D341Med (cell line): ENCODE measurements at regions not wholly inside any gene's neighbourhood (a gene's known extent, or its start where the extent isn't known, plus 50 kb on each side); places are given as distances from the start of the nearest gene placed in this dataset.
"Not testable (repeated sequence)": the region's sequence is repeated elsewhere in the genome, so short reads cannot be mapped to it uniquely, and the experiment has no call there.

Experiments
- DNase-seq: peaks from one replicate; pipeline ENCODE4 v3.0.0; 2012; ENCODE audit warnings: low spot score

DNA sequence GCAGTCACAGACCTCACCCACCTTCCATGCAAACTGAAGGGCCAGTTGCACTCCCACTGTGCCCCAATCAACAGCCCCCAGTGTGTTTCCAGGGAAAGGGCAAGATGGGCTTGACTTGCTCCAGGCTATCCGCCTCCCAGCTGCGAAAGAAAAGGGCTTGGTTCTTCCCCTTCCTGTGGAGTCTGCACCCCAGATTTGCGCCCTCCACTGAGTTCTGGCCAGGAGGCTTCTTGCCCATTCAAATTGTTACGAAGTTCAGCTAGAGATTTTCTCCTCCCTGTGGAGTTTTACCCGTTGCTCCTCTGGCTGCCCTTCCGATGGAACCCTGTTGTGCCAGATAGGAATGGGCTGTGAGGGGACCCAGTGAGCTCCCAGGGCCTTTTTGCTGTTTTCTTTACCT is 1096.9 kb upstream of the ALCAM start:
- no peak for DNase-seq

- DNase-seq = peak; percentile 24
These were observed 1093.6 kb upstream of the ALCAM start for GRCh38 chr3:104273046-104273649.

DNA sequence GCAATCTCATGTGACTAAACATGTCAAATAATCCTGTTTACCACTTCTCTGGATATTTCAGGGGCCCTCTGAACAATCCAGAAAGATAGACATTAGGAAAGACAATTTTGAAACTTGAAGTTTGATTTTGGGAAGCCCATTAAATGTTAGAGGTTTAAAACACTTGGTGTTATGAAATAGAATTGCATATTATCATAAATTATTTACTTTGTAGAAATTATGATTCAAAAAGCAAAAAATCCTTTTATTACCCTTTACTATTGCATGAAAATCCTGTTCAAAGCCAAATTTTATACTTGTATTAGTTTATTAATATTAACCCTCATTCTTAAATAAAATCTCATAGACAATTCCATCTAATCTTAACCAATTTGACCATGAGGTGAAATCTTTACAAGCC is 1091.5 kb upstream of the ALCAM start:
- no peak for DNase-seq

GRCh38 chr3:104279617-104280016 is 1087.1 kb upstream of the ALCAM start:
- no peak for DNase-seq

- no peak for DNase-seq
These were observed 1085.0 kb upstream of the ALCAM start for GRCh38 chr3:104281713-104282112.

GRCh38 chr3:104286645-104287044 is 1080.1 kb upstream of the ALCAM start:
- no peak for DNase-seq

DNA sequence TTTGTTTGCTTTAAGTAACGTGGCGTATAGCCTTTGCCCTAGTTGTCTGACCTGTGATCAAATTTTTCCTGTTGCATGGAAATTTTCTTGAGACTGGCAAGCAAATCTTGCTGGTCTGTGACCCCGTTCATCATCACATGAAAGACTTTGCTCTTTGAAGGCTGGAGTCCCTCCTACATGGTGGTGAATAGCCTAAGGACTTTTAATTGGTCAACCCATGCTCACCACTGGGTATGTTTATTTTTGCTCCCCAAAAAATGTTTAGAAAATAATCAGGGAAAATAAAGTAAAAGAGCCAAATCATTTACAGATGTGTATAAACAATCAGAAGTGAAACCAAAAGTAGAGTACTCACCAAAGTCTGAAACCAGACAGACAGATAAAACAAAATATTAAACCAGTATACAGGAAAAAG is 1075.3 kb upstream of the ALCAM start:
- DNase-seq = no peak

GRCh38 chr3:104291878-104292277 is 1074.8 kb upstream of the ALCAM start:
- no peak for DNase-seq

GRCh38 chr3:104297617-104298016 is 1069.1 kb upstream of the ALCAM start:
- no peak for DNase-seq

DNA sequence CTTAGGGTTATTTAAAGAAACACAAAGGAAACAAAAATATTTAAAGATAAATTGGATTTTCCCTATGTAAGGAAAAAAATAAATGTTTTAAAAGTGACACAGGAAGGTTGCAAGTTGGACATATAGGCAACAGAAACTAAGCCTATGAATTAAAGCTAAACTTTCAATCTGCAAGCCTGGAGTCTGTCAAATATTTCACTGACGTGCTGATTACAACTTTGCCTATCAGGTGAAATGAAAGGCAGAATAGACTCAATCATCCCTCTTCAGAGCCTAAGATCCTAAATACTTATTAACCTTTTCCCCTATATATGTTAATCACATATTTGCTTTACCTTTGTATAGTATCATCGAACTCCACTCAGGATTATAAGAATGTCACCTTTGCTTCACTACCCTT is 1068.0 kb upstream of the ALCAM start:
- no peak for DNase-seq

DNA sequence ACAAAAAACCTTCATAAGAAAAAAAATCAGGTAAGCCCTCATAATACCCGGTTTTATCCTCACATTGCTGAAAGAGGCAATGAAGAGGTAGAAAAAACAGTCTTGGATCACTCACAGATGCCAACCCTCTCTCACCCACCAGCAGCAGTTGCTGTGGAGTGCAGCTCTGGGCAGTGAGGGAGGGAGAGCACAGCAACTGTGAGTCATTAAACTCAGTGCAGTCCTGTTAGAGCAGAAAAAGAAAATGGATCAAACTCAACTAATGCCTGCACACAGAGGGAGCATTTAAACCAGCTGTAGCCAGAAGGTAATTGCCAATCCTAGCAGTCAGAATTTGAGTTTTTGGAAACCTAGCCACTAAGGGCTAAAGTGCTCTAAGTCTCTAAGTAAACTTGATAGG is 1050.6 kb upstream of the ALCAM start:
- no peak for DNase-seq

DNA sequence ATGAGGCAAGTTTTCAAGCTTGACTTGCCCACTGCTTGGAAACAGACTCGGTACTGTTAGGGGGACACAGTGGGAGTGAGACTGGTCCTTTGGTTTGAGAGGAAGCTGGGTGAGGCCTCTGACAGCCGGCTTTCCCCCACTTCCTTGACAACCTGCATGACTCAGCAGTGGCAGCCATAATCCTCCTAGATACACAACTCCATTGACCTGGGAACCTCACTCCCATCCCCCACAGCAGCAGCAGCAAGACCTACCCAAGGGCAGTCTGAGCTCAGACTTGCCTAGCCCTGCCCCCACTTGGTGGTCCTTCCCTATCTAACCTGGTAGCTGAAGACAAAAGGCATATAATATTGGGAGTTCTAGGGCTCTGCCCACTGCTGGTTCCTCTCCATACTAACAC is 1043.5 kb upstream of the ALCAM start:
- DNase-seq = no peak

- no peak for DNase-seq
These were observed 1019.4 kb upstream of the ALCAM start for GRCh38 chr3:104347291-104347690.

DNA sequence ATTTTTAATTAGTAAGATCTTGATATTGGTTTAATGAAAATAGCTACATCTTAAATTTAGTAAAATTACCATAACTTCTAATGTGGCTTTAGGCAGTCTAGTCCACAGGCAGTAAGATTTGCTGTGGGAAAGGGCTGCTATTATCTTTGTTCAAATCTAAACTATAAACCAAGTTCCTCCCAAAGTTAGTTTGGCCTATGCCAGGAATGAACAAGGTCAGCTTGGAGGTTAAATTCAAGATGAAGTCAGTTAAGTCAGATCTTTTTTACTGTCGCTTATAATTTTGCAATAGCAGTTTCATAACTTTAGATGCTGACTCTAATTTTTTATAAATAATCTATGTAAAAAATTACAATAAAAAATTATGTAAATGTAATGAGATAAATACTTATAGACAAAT is 1016.9 kb upstream of the ALCAM start:
- no peak for DNase-seq

DNA sequence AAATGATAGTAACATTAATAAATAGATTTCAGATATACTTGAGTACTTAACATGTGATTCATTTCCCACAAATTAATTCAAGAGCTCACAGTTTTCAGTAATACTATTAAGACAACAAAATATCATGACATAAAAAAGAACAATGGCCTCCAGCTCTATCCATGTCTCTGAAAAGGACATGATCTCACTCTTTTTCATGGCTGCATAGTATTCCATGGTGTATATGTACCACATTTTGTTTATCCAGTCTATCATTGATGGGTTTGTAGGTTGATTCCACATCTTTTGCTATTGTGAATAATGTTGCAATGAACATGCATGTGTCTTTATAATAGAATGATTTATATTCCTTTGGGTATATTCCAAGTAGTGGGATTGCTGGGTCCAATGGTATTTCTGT is 1012.8 kb upstream of the ALCAM start:
- no peak for DNase-seq

GRCh38 chr3:104359546-104359945 is 1007.2 kb upstream of the ALCAM start:
- DNase-seq = no peak

GRCh38 chr3:104360038-104360437 is 1006.7 kb upstream of the ALCAM start:
- no peak for DNase-seq

- not testable (repeated sequence) for DNase-seq
These were observed 1005.0 kb upstream of the ALCAM start for GRCh38 chr3:104361748-104362147.

- no peak for DNase-seq
These were observed 1004.4 kb upstream of the ALCAM start for GRCh38 chr3:104362319-104362718.

- DNase-seq = no peak
These were observed 999.7 kb upstream of the ALCAM start for GRCh38 chr3:104367000-104367399.

- DNase-seq = no peak
These were observed 997.9 kb upstream of the ALCAM start for GRCh38 chr3:104368760-104369159.

- no peak for DNase-seq
These were observed 981.3 kb upstream of the ALCAM start for GRCh38 chr3:104385421-104385820.

DNA sequence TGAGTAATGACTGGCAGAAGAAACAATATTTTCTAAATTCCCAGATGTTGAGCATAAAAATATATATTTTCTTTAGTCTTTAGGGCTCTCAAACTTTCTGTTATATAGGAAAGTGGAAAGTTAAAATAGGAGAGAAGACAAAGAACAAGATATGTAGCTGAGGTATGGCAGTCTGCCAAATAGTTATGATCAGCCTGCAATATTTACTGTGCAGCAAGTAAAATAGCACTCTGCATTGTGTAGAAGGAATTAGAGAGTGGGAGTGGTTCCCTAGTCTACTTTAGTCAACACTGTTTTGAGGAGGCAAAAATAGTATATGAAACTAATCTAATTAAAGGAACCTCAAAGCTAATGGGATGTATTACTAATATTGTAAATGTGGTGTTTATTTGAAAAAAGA is 978.1 kb upstream of the ALCAM start:
- DNase-seq = no peak

DNA sequence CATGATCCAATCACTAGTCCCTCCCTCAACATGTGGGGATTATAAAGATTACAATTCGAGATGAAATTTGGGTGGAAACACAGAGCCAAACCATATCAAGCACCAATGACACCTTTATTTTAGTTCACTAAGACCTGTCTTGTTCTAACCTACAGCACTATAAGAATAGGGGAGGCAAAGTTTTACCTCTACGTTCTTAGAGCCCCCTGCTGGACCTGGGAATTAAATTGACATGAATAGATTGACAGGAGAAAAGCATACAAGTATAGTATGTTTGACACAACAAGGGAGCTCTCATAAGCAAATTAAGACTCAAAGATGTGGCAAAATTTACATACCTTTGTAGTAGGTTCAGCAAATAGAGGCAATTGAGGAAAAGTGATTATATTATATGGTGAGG is 974.4 kb upstream of the ALCAM start:
- DNase-seq = no peak
